Activated CD4-positive, alpha-beta memory T cell treated with anti-CD3 and anti-CD28 coated beads, Interleukin-2, amount 10 ng/mL, durations not matched to agents 7 days and 5 days (primary cell): ENCODE measurements at regions not wholly inside any gene's neighbourhood (a gene's known extent, or its start where the extent isn't known, plus 50 kb on each side); places are given as distances from the start of the nearest gene placed in this dataset.

ENCODE experiments used
- CTCF ChIA-PET: fragments of 350-600 bp; sonication (Branson Sonifier 250); formaldehyde crosslinking; loops from one replicate; lab custom pipeline; 2021; ENCODE audit warnings: antibody characterized with exemption, inconsistent platforms; lab: Charles Lee
- POLR2A ChIA-PET: fragments of 350-600 bp; sonication (Branson Sonifier 250); formaldehyde crosslinking; loops from one replicate; lab custom pipeline; 2021; ENCODE audit warnings: antibody characterized with exemption; lab: Charles Lee
- DNase-seq: peaks from one replicate; pipeline ENCODE4 v3.0.0-alpha.2; 2020
- H3K27ac Mint-ChIP-seq: one replicate; pipeline ENCODE4 v1.8.0; 2021; ENCODE audit warnings: mild to moderate bottlenecking, mixed read lengths
- H3K27me3 Mint-ChIP-seq: one replicate; pipeline ENCODE4 v1.8.0; 2021; ENCODE audit warnings: mixed read lengths
- H3K36me3 Mint-ChIP-seq: one replicate; pipeline ENCODE4 v1.8.0; 2021; ENCODE audit warnings: low read depth, mixed read lengths
- H3K4me1 Mint-ChIP-seq: one replicate; pipeline ENCODE4 v1.8.0; 2021; ENCODE audit warnings: mixed read lengths
- H3K4me3 Mint-ChIP-seq: one replicate; pipeline ENCODE4 v1.8.0; 2021; ENCODE audit warnings: mild to moderate bottlenecking, mixed read lengths
- H3K9me3 Mint-ChIP-seq: one replicate; pipeline ENCODE4 v1.8.0; 2021; ENCODE audit warnings: mixed read lengths

GRCh38 chr19:33883859-33884519 is 87.3 kb downstream of the KCTD15 start:
- no peak for DNase-seq
- H3K27ac Mint-ChIP-seq: no peak overlapping the region
- H3K27me3 Mint-ChIP-seq: no peaks in the 10 kb centered on the region
- H3K9me3 Mint-ChIP-seq: no peaks in the 10 kb centered on the region
- ChIA-PET CTCF (no interaction called here), POLR2A (no interaction called here)
- no peak overlapping the region for H3K4me3 Mint-ChIP-seq
- H3K4me1 Mint-ChIP-seq: peaks cover 7% of the 10 kb centered on the region
- H3K36me3 Mint-ChIP-seq: no peaks in the 10 kb centered on the region

GRCh38 chr19:33885236-33885635 is 88.6 kb downstream of the KCTD15 start:
- no peaks in the 10 kb centered on the region for H3K27me3 Mint-ChIP-seq
- H3K9me3 Mint-ChIP-seq: no peaks in the 10 kb centered on the region
- H3K27ac Mint-ChIP-seq: no peak overlapping the region
- peaks cover 7% of the 10 kb centered on the region for H3K4me1 Mint-ChIP-seq
- ChIA-PET POLR2A (no interaction called here), CTCF (no interaction called here)
- no peak for DNase-seq
- no peak overlapping the region for H3K4me3 Mint-ChIP-seq
- H3K36me3 Mint-ChIP-seq: no peaks in the 10 kb centered on the region

- no peak for DNase-seq
- CTCF ChIA-PET: interaction anchor here (1.0 kb wide), 1 partner anchor 110 kb away, joined by 3 read pairs; no protein-coding TSS in a partner anchor
- Mint-ChIP-seq H3K9me3 (no peaks in the 10 kb centered on the region), H3K4me1 (peaks cover 7% of the 10 kb centered on the region), H3K27me3 (no peaks in the 10 kb centered on the region), H3K36me3 (no peaks in the 10 kb centered on the region), H3K4me3 (no peak overlapping the region), H3K27ac (no peak overlapping the region)
- POLR2A ChIA-PET: no interaction called here
Observed at GRCh38 chr19:33887891-33888290, 91.2 kb downstream of the KCTD15 start.

GRCh38 chr19:33888665-33889064 is 92.0 kb downstream of the KCTD15 start:
- Mint-ChIP-seq H3K36me3 (no peaks in the 10 kb centered on the region), H3K27ac (no peak overlapping the region), H3K4me3 (no peak overlapping the region), H3K27me3 (no peaks in the 10 kb centered on the region), H3K9me3 (no peaks in the 10 kb centered on the region), H3K4me1 (peaks cover 7% of the 10 kb centered on the region)
- ChIA-PET CTCF (no interaction called here), POLR2A (interaction anchor here (0.6 kb wide), 1 partner anchor 9 kb away, joined by 4 read pairs; no protein-coding TSS in a partner anchor)
- DNase-seq: no peak

GRCh38 chr19:33890569-33890968 is 93.9 kb downstream of the KCTD15 start:
- no peak for DNase-seq
- H3K9me3 Mint-ChIP-seq: no peaks in the 10 kb centered on the region
- no peak overlapping the region for H3K4me3 Mint-ChIP-seq
- POLR2A ChIA-PET: no interaction called here
- H3K4me1 Mint-ChIP-seq: no peaks in the 10 kb centered on the region
- CTCF ChIA-PET: no interaction called here
- H3K27me3 Mint-ChIP-seq: no peaks in the 10 kb centered on the region
- H3K27ac Mint-ChIP-seq: no peak overlapping the region
- no peaks in the 10 kb centered on the region for H3K36me3 Mint-ChIP-seq

- CTCF ChIA-PET: no interaction called here
- no peaks in the 10 kb centered on the region for H3K9me3 Mint-ChIP-seq
- H3K27ac Mint-ChIP-seq: no peak overlapping the region
- no peaks in the 10 kb centered on the region for H3K27me3 Mint-ChIP-seq
- POLR2A ChIA-PET: no interaction called here
- DNase-seq: no peak
- H3K36me3 Mint-ChIP-seq: no peaks in the 10 kb centered on the region
- H3K4me1 Mint-ChIP-seq: no peaks in the 10 kb centered on the region
- no peak overlapping the region for H3K4me3 Mint-ChIP-seq
Observed at GRCh38 chr19:33891773-33892172, 95.1 kb downstream of the KCTD15 start.

GRCh38 chr19:33894787-33895186 is 98.1 kb downstream of the KCTD15 start:
- no peaks in the 10 kb centered on the region for H3K27me3 Mint-ChIP-seq
- CTCF ChIA-PET: no interaction called here
- POLR2A ChIA-PET: no interaction called here
- no peak overlapping the region for H3K27ac Mint-ChIP-seq
- H3K4me1 Mint-ChIP-seq: no peaks in the 10 kb centered on the region
- no peaks in the 10 kb centered on the region for H3K36me3 Mint-ChIP-seq
- H3K4me3 Mint-ChIP-seq: no peak overlapping the region
- DNase-seq: no peak
- peaks cover 11% of the 10 kb centered on the region for H3K9me3 Mint-ChIP-seq

- DNase-seq: no peak
- Mint-ChIP-seq H3K27ac (no peak overlapping the region), H3K36me3 (no peaks in the 10 kb centered on the region), H3K27me3 (no peaks in the 10 kb centered on the region), H3K4me1 (no peaks in the 10 kb centered on the region), H3K9me3 (peaks cover 11% of the 10 kb centered on the region), H3K4me3 (no peak overlapping the region)
- CTCF ChIA-PET: no interaction called here
- POLR2A ChIA-PET: no interaction called here
Observed at GRCh38 chr19:33895366-33895765, 98.7 kb downstream of the KCTD15 start.

GRCh38 chr19:33898062-33898677 is 101.5 kb downstream of the KCTD15 start:
- H3K4me3 Mint-ChIP-seq: no peak overlapping the region
- H3K27ac Mint-ChIP-seq: no peak overlapping the region
- CTCF ChIA-PET: no interaction called here
- peaks cover 11% of the 10 kb centered on the region for H3K9me3 Mint-ChIP-seq
- DNase-seq: no peak
- H3K27me3 Mint-ChIP-seq: peaks cover 10% of the 10 kb centered on the region
- POLR2A ChIA-PET: no interaction called here
- H3K36me3 Mint-ChIP-seq: no peaks in the 10 kb centered on the region
- no peaks in the 10 kb centered on the region for H3K4me1 Mint-ChIP-seq

- CTCF ChIA-PET: no interaction called here
- H3K4me1 Mint-ChIP-seq: peaks cover 8% of the 10 kb centered on the region
Observed at GRCh38 chr19:33900817-33901216, 104.1 kb downstream of the KCTD15 start.

GRCh38 chr19:33902395-33902794 is 105.7 kb downstream of the KCTD15 start:
- Mint-ChIP-seq H3K4me3 (no peak overlapping the region), H3K9me3 (peaks cover 11% of the 10 kb centered on the region), H3K4me1 (peaks cover 9% of the 10 kb centered on the region), H3K27me3 (peaks cover 33% of the 10 kb centered on the region), H3K27ac (no peak overlapping the region), H3K36me3 (no peaks in the 10 kb centered on the region)
- ChIA-PET POLR2A (no interaction called here), CTCF (interaction anchor here (1.5 kb wide), 1 partner anchor 125 kb away, joined by 3 read pairs; no protein-coding TSS in a partner anchor)
- DNase-seq: no peak

More at GRCh38 chr19:33900817-33901216, 104.1 kb downstream of the KCTD15 start:
- POLR2A ChIA-PET: no interaction called here
- Mint-ChIP-seq H3K27me3 (peaks cover 28% of the 10 kb centered on the region), H3K4me3 (no peak overlapping the region), H3K27ac (no peak overlapping the region), H3K9me3 (peaks cover 11% of the 10 kb centered on the region), H3K36me3 (no peaks in the 10 kb centered on the region)
- DNase-seq: no peak

GRCh38 chr19:33902802-33903488 is 106.3 kb downstream of the KCTD15 start:
- Mint-ChIP-seq H3K4me3 (no peak overlapping the region), H3K4me1 (peaks cover 9% of the 10 kb centered on the region), H3K27me3 (peaks cover 37% of the 10 kb centered on the region), H3K9me3 (peaks cover 9% of the 10 kb centered on the region), H3K36me3 (no peaks in the 10 kb centered on the region), H3K27ac (no peak overlapping the region)
- CTCF ChIA-PET: interaction anchor here (1.5 kb wide), 1 partner anchor 125 kb away, joined by 3 read pairs; no protein-coding TSS in a partner anchor
- DNase-seq: no peak
- POLR2A ChIA-PET: no interaction called here

GRCh38 chr19:33903489-33903850 is 106.8 kb downstream of the KCTD15 start:
- POLR2A ChIA-PET: no interaction called here
- Mint-ChIP-seq H3K27me3 (peaks cover 42% of the 10 kb centered on the region), H3K9me3 (peaks cover 3% of the 10 kb centered on the region), H3K4me3 (no peak overlapping the region), H3K27ac (no peak overlapping the region), H3K36me3 (no peaks in the 10 kb centered on the region), H3K4me1 (peaks cover 9% of the 10 kb centered on the region)
- DNase-seq: no peak
- CTCF ChIA-PET: interaction anchor here (1.0 kb wide), 1 partner anchor 95 kb away, joined by 3 read pairs; no protein-coding TSS in a partner anchor
